Activated CD8-positive, alpha-beta memory T cell treated with anti-CD3 and anti-CD28 coated beads, Interleukin-2, amount 10 ng/mL, durations not matched to agents 7 days and 5 days (primary cell): ENCODE measurements at regions not wholly inside any gene's neighbourhood (a gene's known extent, or its start where the extent isn't known, plus 50 kb on each side); places are given as distances from the start of the nearest gene placed in this dataset.

Experiments used
- ATAC-seq: fragments of 150-1000 bp; cut with Tn5 transposase; one replicate; pipeline ENCODE4 v1.10.0; 2021; ENCODE audit warnings: moderate library complexity
- CTCF ChIA-PET: fragments of 350-600 bp; sonication (Branson Sonifier 250); formaldehyde crosslinking; loops from one replicate; lab custom pipeline; 2021; ENCODE audit warnings: antibody characterized with exemption; lab: Charles Lee
- DNase-seq: peaks from one replicate; pipeline ENCODE4 v3.0.0-alpha.2; 2020
- H3K27ac Mint-ChIP-seq: one replicate; pipeline ENCODE4 v1.8.0; 2021; ENCODE audit warnings: mild to moderate bottlenecking, mixed read lengths
- H3K27me3 Mint-ChIP-seq: one replicate; pipeline ENCODE4 v1.8.0; 2021; ENCODE audit warnings: mixed read lengths
- H3K36me3 Mint-ChIP-seq: one replicate; pipeline ENCODE4 v1.8.0; 2021; ENCODE audit warnings: mild to moderate bottlenecking, mixed read lengths
- H3K4me1 Mint-ChIP-seq: one replicate; pipeline ENCODE4 v1.8.0; 2021; ENCODE audit warnings: mixed read lengths
- H3K4me3 Mint-ChIP-seq: one replicate; pipeline ENCODE4 v1.8.0; 2021; ENCODE audit warnings: mild to moderate bottlenecking, moderate library complexity, mixed read lengths
- H3K9me3 Mint-ChIP-seq: one replicate; pipeline ENCODE4 v1.8.0; 2022; ENCODE audit warnings: low read depth, mixed read lengths

- H3K9me3 Mint-ChIP-seq: no peaks in the 10 kb centered on the region
- peaks cover under 1% of the 10 kb centered on the region for H3K4me1 Mint-ChIP-seq
- ATAC-seq: no peak
- no peaks in the 10 kb centered on the region for H3K36me3 Mint-ChIP-seq
- H3K4me3 Mint-ChIP-seq: no peak overlapping the region
- peaks cover 49% of the 10 kb centered on the region for H3K27me3 Mint-ChIP-seq
- no peak for DNase-seq
- CTCF ChIA-PET: no interaction called here
- no peak overlapping the region for H3K27ac Mint-ChIP-seq
Measured at GRCh38 chr4:129167640-129168260, 71.8 kb downstream of the C4orf33 start.

DNA sequence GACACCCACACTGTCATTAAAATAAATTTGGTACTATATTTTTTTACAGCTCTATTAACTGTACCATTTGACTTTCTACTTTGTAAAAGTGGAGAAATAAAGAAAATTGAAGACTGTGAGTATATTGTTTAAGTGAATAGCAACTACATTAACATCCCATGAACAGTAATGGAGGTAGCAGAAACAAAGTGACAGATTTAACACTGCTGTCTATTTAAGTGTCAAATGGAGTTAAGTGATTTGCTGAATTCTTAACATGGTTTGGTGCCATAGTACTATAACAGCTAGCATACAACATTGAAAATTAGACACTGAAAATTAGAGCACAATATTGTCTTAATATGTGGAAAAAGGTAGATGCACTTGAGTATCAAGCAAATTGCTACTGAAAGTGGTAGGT lies 76.2 kb downstream of the C4orf33 start:
- no peak overlapping the region for H3K4me3 Mint-ChIP-seq
- CTCF ChIA-PET: no interaction called here
- H3K27ac Mint-ChIP-seq: no peak overlapping the region
- no peaks in the 10 kb centered on the region for H3K4me1 Mint-ChIP-seq
- no peaks in the 10 kb centered on the region for H3K36me3 Mint-ChIP-seq
- DNase-seq (no peak), ATAC-seq (no peak)
- peaks cover 62% of the 10 kb centered on the region for H3K27me3 Mint-ChIP-seq
- H3K9me3 Mint-ChIP-seq: no peaks in the 10 kb centered on the region

DNA sequence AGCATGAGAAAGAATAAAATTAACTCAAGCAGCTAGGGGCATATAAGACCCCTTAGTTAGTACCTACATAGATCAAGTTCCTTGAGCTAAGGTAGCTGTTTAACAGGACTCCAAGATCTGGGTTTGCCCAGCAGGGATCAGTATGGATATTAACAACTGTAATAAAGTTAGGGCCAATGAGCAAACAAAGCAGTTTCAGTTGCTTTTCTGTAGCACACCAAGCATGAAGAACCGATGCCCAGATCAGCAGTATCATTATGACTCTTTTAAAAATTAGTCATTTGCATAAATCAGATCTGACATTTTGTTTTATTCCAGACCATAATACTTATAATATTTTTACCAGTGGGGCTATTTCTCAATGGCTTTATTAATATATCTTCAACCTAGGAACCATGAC lies 80.9 kb downstream of the C4orf33 start:
- Mint-ChIP-seq H3K4me3 (no peak overlapping the region), H3K4me1 (no peaks in the 10 kb centered on the region), H3K27ac (no peak overlapping the region), H3K9me3 (no peaks in the 10 kb centered on the region), H3K27me3 (peaks cover 34% of the 10 kb centered on the region), H3K36me3 (no peaks in the 10 kb centered on the region)
- DNase-seq (no peak), ATAC-seq (no peak)
- CTCF ChIA-PET: no interaction called here

DNA sequence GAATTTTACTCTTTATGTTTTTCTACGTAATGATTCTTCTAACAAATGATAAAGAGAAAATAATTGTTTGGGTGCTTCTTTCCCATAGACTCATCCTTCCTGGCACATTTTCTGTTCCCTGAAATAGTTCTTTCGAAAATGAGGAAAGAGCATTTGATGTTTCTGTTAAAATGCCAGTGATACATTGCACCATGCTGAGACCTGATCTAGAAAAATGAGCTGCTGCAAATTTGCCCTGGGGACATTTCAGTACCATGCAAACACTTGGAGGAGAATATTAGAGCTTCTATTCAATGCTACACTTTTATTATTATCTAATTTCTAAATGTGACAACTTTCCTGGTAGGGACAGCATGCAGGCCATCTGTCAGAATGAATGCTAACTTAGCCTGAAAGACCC lies 83.3 kb downstream of the C4orf33 start:
- CTCF ChIA-PET: no interaction called here
- Mint-ChIP-seq H3K9me3 (no peaks in the 10 kb centered on the region), H3K4me3 (no peak overlapping the region), H3K27me3 (peaks cover 19% of the 10 kb centered on the region), H3K36me3 (no peaks in the 10 kb centered on the region), H3K4me1 (no peaks in the 10 kb centered on the region), H3K27ac (no peak overlapping the region)
- DNase-seq: no peak
- no peak for ATAC-seq

- Mint-ChIP-seq H3K27me3 (peaks cover 30% of the 10 kb centered on the region), H3K4me3 (no peak overlapping the region), H3K27ac (no peak overlapping the region), H3K4me1 (no peaks in the 10 kb centered on the region), H3K9me3 (no peaks in the 10 kb centered on the region), H3K36me3 (no peaks in the 10 kb centered on the region)
- ATAC-seq: no peak
- CTCF ChIA-PET: no interaction called here
- DNase-seq: no peak
Measured at GRCh38 chr4:129189630-129190029, 93.7 kb downstream of the C4orf33 start.

GRCh38 chr4:129193357-129194100 lies 97.6 kb downstream of the C4orf33 start:
- Mint-ChIP-seq H3K9me3 (no peaks in the 10 kb centered on the region), H3K27me3 (peaks cover 32% of the 10 kb centered on the region), H3K27ac (no peak overlapping the region), H3K36me3 (no peaks in the 10 kb centered on the region), H3K4me3 (no peak overlapping the region), H3K4me1 (no peaks in the 10 kb centered on the region)
- DNase-seq (no peak), ATAC-seq (no peak)
- CTCF ChIA-PET: no interaction called here

- Mint-ChIP-seq H3K9me3 (no peaks in the 10 kb centered on the region), H3K27me3 (peaks cover 14% of the 10 kb centered on the region), H3K4me3 (no peak overlapping the region), H3K36me3 (no peaks in the 10 kb centered on the region), H3K4me1 (no peaks in the 10 kb centered on the region), H3K27ac (no peak overlapping the region)
- CTCF ChIA-PET: no interaction called here
- ATAC-seq (no peak), DNase-seq (no peak)
Measured at GRCh38 chr4:129208481-129208880, 112.5 kb downstream of the C4orf33 start.

- no peak for ATAC-seq
- no peaks in the 10 kb centered on the region for H3K9me3 Mint-ChIP-seq
- no peaks in the 10 kb centered on the region for H3K36me3 Mint-ChIP-seq
- DNase-seq: no peak
- no peak overlapping the region for H3K4me3 Mint-ChIP-seq
- CTCF ChIA-PET: no interaction called here
- peaks cover 5% of the 10 kb centered on the region for H3K27me3 Mint-ChIP-seq
- H3K4me1 Mint-ChIP-seq: no peaks in the 10 kb centered on the region
- H3K27ac Mint-ChIP-seq: no peak overlapping the region
Measured at GRCh38 chr4:129213692-129214091, 117.7 kb downstream of the C4orf33 start.

DNA sequence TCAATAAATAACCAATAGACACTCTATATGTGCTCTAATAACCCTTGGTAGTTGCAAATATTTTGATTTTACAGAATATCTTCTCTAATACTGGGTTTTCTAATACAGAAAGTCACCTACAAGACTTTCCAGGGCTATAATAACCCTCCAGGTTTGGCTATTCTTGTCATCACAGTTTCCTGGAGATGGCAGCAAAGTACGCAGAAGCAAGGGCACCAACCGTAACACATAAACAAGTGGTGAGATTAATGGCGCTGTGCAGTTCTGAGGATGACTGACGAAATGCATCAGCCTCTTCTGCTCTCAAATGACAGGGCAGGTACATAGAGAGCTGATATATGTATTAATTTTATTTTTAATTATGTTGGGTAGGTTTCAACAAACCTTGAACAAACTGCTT lies 122.4 kb downstream of the C4orf33 start:
- Mint-ChIP-seq H3K9me3 (no peaks in the 10 kb centered on the region), H3K27ac (no peak overlapping the region), H3K4me1 (no peaks in the 10 kb centered on the region)

DNA sequence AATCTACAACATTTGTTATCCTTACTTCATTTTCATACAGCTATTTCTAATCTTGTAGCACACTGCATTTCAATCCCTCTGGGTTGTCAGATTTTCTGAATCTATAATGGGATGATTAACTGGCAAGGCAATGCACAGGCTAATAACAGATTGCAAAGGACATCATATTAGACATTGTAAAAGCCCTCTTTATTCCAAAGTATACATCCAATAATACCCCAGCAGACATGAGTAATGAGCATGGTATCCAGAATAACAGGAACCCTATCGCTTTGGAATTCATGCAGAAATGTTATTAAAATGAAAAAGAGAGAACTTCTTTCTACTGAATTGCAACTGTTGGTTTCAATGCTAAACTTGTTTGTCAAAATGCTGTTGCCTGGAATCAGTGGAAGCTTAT lies 122.9 kb downstream of the C4orf33 start:
- H3K4me3 Mint-ChIP-seq: no peak overlapping the region
- no peaks in the 10 kb centered on the region for H3K9me3 Mint-ChIP-seq
- H3K4me1 Mint-ChIP-seq: no peaks in the 10 kb centered on the region
- peaks cover 3% of the 10 kb centered on the region for H3K27me3 Mint-ChIP-seq
- no peak for ATAC-seq
- no peak for DNase-seq
- H3K27ac Mint-ChIP-seq: no peak overlapping the region
- CTCF ChIA-PET: no interaction called here
- no peaks in the 10 kb centered on the region for H3K36me3 Mint-ChIP-seq

More for the DNA sequence above, 122.4 kb downstream of the C4orf33 start:
- Mint-ChIP-seq H3K4me3 (no peak overlapping the region), H3K27me3 (peaks cover 3% of the 10 kb centered on the region), H3K36me3 (no peaks in the 10 kb centered on the region)
- no peak for DNase-seq
- no peak for ATAC-seq
- CTCF ChIA-PET: no interaction called here

DNA sequence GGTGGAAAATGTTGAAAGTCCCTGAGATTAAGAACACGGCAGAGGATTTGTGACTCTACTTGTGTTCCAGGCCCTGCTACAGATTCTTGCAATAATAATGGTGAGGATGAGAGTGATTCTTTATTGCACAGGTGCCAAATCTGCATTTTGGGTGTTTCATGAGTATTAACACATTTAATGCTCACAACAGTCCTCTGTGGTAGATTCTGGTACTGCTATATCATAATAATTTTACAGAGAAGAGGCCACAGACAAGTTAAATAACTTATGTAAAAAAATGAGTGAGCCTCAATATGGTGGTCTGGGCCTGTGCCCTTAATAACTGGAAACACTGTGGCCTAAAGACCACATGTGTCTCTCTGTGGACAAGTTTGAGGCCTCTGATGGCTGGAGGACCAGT lies 124.3 kb downstream of the C4orf33 start:
- H3K36me3 Mint-ChIP-seq: no peaks in the 10 kb centered on the region
- ATAC-seq (no peak), DNase-seq (no peak)
- H3K4me3 Mint-ChIP-seq: no peak overlapping the region
- no peak overlapping the region for H3K27ac Mint-ChIP-seq
- peaks cover 5% of the 10 kb centered on the region for H3K27me3 Mint-ChIP-seq
- H3K4me1 Mint-ChIP-seq: no peaks in the 10 kb centered on the region
- H3K9me3 Mint-ChIP-seq: no peaks in the 10 kb centered on the region
- CTCF ChIA-PET: no interaction called here

- H3K27ac Mint-ChIP-seq: no peak overlapping the region
- H3K9me3 Mint-ChIP-seq: no peaks in the 10 kb centered on the region
- CTCF ChIA-PET: no interaction called here
- ATAC-seq (no peak), DNase-seq (no peak)
- H3K36me3 Mint-ChIP-seq: no peaks in the 10 kb centered on the region
- no peak overlapping the region for H3K4me3 Mint-ChIP-seq
- no peaks in the 10 kb centered on the region for H3K4me1 Mint-ChIP-seq
- H3K27me3 Mint-ChIP-seq: peaks cover 4% of the 10 kb centered on the region
Measured at GRCh38 chr4:129223945-129224344, 128.0 kb downstream of the C4orf33 start.

GRCh38 chr4:129230846-129231245 lies 134.9 kb downstream of the C4orf33 start:
- DNase-seq (no peak), ATAC-seq (no peak)
- Mint-ChIP-seq H3K9me3 (no peaks in the 10 kb centered on the region), H3K27ac (no peak overlapping the region), H3K4me1 (no peaks in the 10 kb centered on the region), H3K4me3 (no peak overlapping the region), H3K27me3 (peaks cover 8% of the 10 kb centered on the region), H3K36me3 (no peaks in the 10 kb centered on the region)
- CTCF ChIA-PET: no interaction called here

- Mint-ChIP-seq H3K27me3 (peaks cover 8% of the 10 kb centered on the region), H3K9me3 (no peaks in the 10 kb centered on the region), H3K27ac (no peak overlapping the region), H3K4me3 (no peak overlapping the region), H3K4me1 (no peaks in the 10 kb centered on the region), H3K36me3 (no peaks in the 10 kb centered on the region)
- DNase-seq: no peak
- ATAC-seq: no peak
- CTCF ChIA-PET: no interaction called here
Measured at GRCh38 chr4:129231945-129232588, 136.1 kb downstream of the C4orf33 start.
